ENCODE measurements at regions not wholly inside any gene's neighbourhood (a gene's known extent, or its start where the extent isn't known, plus 50 kb on each side); places are given as distances from the start of the nearest gene placed in this dataset.

GRCh38 chr5:99272576-99272975 is 343.8 kb upstream of the CHD1 start (continued):
- TF ChIP-seq SIN3A (conservative IDR thresholded peaks at IDR 0.05 in 1 of 2, IDR thresholded peaks at IDR 0.05 in 1 of 2; ENCODE audit: low read depth in 1 of 2, low read length in 2 of 2): no peak

All from H1 (cell line).